ENCODE measurements at regions not wholly inside any gene's neighbourhood (a gene's known extent, or its start where the extent isn't known, plus 50 kb on each side); places are given as distances from the start of the nearest gene placed in this dataset.

GRCh38 chr5:56666901-56667300 lies 148.4 kb upstream of the MAP3K1 start:
- no peak for TF ChIP-seq CTCF (IDR thresholded peaks at IDR 0.05)
- TF ChIP-seq POLR2AphosphoS5 (IDR thresholded peaks at IDR 0.05) = no peak
